ENCODE measurements at regions not wholly inside any gene's neighbourhood (a gene's known extent, or its start where the extent isn't known, plus 50 kb on each side); places are given as distances from the start of the nearest gene placed in this dataset.

DNA sequence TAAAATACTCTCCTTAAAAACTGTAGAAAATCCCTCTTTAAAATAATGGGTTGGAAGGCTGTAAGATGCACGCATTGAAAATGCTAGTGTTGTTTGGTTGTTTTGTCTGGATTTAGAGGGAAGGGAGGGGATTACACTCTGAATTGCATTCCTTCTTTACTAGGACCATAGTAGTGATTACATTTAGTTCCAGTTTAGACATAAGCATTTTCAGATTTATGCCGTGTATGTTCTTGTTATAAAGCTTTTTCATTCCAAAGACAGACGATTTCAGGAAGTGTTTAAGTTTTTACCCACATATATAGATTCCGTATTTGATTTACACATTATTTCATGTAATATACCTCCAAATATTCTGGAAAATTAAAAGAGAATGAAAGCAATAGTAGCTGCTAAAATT is 538.4 kb downstream of the PTPRC start:
- intact Hi-C loops (cut with DNase I): no loop called here
- Histone ChIP-seq H3K27me3 (no peaks in the 10 kb centered on the region), H3K36me3 (no peaks in the 10 kb centered on the region), H3K27ac (no peak overlapping the region), H3K4me3 (no peak overlapping the region), H3K4me1 (no peaks in the 10 kb centered on the region), H3K9me3 (no peaks in the 10 kb centered on the region)
- 78 to 88% methylated on average over 4 of the region's 4 CpGs for WGBS, 2 donors
- FAIRE-seq: no peak
- DNase-seq: no peak
- no peak for ATAC-seq
- TF ChIP-seq, protein P1, sequence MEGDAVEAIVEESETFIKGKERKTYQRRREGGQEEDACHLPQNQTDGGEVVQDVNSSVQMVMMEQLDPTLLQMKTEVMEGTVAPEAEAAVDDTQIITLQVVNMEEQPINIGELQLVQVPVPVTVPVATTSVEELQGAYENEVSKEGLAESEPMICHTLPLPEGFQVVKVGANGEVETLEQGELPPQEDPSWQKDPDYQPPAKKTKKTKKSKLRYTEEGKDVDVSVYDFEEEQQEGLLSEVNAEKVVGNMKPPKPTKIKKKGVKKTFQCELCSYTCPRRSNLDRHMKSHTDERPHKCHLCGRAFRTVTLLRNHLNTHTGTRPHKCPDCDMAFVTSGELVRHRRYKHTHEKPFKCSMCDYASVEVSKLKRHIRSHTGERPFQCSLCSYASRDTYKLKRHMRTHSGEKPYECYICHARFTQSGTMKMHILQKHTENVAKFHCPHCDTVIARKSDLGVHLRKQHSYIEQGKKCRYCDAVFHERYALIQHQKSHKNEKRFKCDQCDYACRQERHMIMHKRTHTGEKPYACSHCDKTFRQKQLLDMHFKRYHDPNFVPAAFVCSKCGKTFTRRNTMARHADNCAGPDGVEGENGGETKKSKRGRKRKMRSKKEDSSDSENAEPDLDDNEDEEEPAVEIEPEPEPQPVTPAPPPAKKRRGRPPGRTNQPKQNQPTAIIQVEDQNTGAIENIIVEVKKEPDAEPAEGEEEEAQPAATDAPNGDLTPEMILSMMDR (IDR thresholded peaks at IDR 0.05): no peak

- H3K27ac ChIP-seq: no peak overlapping the region
- H3K36me3 ChIP-seq: no peaks in the 10 kb centered on the region
- FAIRE-seq (no peak), ATAC-seq (no peak), DNase-seq (no peak)
- no peak overlapping the region for H3K4me3 ChIP-seq
- no peaks in the 10 kb centered on the region for H3K27me3 ChIP-seq
- no peaks in the 10 kb centered on the region for H3K4me1 ChIP-seq
- intact Hi-C loops (cut with DNase I): no loop called here
- no peaks in the 10 kb centered on the region for H3K9me3 ChIP-seq
- 90 to 94% methylated on average over 2 of the region's 2 CpGs for WGBS, 2 donors
- TF ChIP-seq, protein P1 (IDR thresholded peaks at IDR 0.05): no peak
These were observed 539.8 kb downstream of the PTPRC start for GRCh38 chr1:199178646-199179045.

DNA sequence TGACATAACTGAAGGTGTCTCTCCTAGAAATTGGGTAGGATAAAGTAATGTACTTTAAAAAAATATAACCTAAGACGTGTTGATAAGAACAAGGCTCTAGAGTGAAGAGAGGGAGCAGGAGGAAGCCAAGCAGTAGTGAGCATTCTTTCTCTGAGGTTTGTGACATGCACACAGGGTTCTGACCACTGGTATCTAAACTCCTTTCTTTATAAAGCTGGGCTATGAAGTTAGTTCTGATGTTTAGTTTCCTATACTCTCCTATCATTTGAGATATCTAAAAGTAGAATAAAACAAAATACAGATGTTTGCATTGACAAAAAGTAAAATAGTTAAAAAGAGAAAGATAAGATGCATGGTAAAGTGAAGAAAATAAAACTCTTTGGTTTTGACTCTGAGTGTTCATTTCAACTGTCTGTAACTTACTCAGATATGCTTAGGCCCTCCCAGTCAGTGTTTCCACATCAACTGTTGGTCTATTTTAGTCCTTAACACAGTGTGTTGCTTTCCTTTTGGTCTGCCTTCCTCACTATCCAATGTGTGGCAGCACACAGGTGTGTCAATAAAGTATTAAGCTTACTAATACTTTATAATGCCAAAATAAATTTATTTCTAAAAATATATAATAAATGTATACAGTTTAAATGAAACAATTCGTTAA is 543.5 kb downstream of the PTPRC start:
- no peaks in the 10 kb centered on the region for H3K36me3 ChIP-seq
- 44 to 56% methylated on average over 2 of the region's 2 CpGs for WGBS, 2 donors
- H3K27ac ChIP-seq: no peak overlapping the region
- intact Hi-C loops (cut with DNase I): no loop called here
- H3K9me3 ChIP-seq: no peaks in the 10 kb centered on the region
- ATAC-seq: peak in 2 of 4 donors; percentile 42 to 48
- no peaks in the 10 kb centered on the region for H3K27me3 ChIP-seq
- DNase-seq: no peak
- H3K4me1 ChIP-seq: no peaks in the 10 kb centered on the region
- H3K4me3 ChIP-seq: no peak overlapping the region
- TF ChIP-seq, protein P1 (IDR thresholded peaks at IDR 0.05): no peak
- FAIRE-seq: no peak

DNA sequence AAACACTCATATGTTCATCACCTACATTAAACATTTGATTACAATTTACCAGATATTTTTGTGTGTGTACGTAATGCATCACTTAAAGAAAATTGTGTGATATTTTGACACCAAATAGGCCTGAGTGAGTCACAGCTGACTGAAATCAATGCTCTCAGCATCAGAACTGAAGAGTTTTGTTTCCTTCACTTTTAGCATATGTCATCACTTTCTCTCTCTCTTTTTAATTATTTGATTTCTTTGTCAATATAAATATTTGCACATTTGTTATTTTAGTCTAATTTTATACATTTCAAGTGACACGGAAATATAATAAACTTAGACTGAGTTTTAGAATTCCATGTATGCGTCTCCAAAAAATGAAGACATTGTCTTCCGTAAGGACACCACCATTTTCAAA is 545.3 kb downstream of the PTPRC start:
- TF ChIP-seq, protein P1 (IDR thresholded peaks at IDR 0.05): no peak

DNA sequence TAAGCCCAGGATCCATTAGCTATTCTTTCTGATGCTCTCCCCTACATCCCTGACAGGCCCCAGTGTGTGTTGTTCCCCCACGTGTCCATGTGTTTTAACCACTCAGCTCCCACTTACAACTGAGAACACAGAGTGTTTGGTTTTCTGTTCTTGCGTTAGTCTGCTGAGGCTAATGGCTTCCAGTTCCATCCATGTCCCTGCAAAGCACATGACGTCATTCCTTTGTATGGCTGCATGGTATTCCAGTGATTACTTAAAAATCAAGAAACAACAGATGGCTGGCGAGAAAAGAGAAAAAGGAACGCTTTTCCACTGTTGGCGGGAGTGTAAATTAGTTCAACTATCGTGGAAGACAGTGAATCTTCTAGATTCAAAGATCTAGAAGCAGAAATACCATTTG is 556.0 kb downstream of the PTPRC start:
- no peak for DNase-seq
- H3K4me3 ChIP-seq: no peak overlapping the region
- H3K9me3 ChIP-seq: no peaks in the 10 kb centered on the region
- no peak for FAIRE-seq
- WGBS, 2 donors: 81 to 89% methylated on average over 7 of the region's 7 CpGs
- TF ChIP-seq, protein P1 (IDR thresholded peaks at IDR 0.05): no peak
- H3K27ac ChIP-seq: no peak overlapping the region
- H3K4me1 ChIP-seq: no peaks in the 10 kb centered on the region
- H3K36me3 ChIP-seq: no peaks in the 10 kb centered on the region
- ATAC-seq: no peak
- intact Hi-C loops (cut with DNase I): no loop called here
- no peaks in the 10 kb centered on the region for H3K27me3 ChIP-seq

More for the DNA sequence above, 545.3 kb downstream of the PTPRC start:
- 94 to 96% methylated on average over 4 of the region's 4 CpGs for WGBS, 2 donors
- H3K27ac ChIP-seq: no peak overlapping the region
- ATAC-seq: no peak
- H3K4me3 ChIP-seq: no peak overlapping the region
- intact Hi-C loops (cut with DNase I): no loop called here
- no peaks in the 10 kb centered on the region for H3K36me3 ChIP-seq
- H3K27me3 ChIP-seq: no peaks in the 10 kb centered on the region
- DNase-seq: no peak
- H3K4me1 ChIP-seq: no peaks in the 10 kb centered on the region
- no peaks in the 10 kb centered on the region for H3K9me3 ChIP-seq
- FAIRE-seq: no peak
